Thyroid gland (tissue), 4 donors: ENCODE measurements at regions not wholly inside any gene's neighbourhood (a gene's known extent, or its start where the extent isn't known, plus 50 kb on each side); places are given as distances from the start of the nearest gene placed in this dataset.

ENCODE experiments used
- CTCF ChIP-seq, 6 experiments: fragments of 200-600 bp in 3 of 6; fragments of 450-650 bp in 3 of 6; sonication (generic) in 3 of 6; IDR thresholded peaks; one replicate each; pipeline ENCODE4 v1.5.1; 2016 to 2019; ENCODE audit warnings: antibody characterized with exemption in 6 of 6, mild to moderate bottlenecking in 2 of 6, inconsistent platforms in 1 of 6, moderate library complexity in 1 of 6
- POLR2A ChIP-seq, 2 donors: fragments of 450-650 bp; IDR thresholded peaks; one replicate each; pipeline ENCODE4 v1.6.1; 2017; ENCODE audit warnings: antibody characterized with exemption in 2 of 2, mild to moderate bottlenecking in 2 of 2, moderate library complexity in 1 of 2

- TF ChIP-seq CTCF (IDR thresholded peaks at IDR 0.05) (no peak), POLR2A (IDR thresholded peaks at IDR 0.05) (no peak)
These were observed 935.2 kb upstream of the TYRP1 start for GRCh38 chr9:11758016-11758415.
